ENCODE measurements at regions not wholly inside any gene's neighbourhood (a gene's known extent, or its start where the extent isn't known, plus 50 kb on each side); places are given as distances from the start of the nearest gene placed in this dataset.

GRCh38 chr15:66894986-66895780 lies 170.2 kb upstream of the SMAD3 start:
- no peak for TF ChIP-seq NFIC (IDR thresholded peaks at IDR 0.05)
- TF ChIP-seq TAF1 (IDR thresholded peaks at IDR 0.05; ENCODE audit: low read depth) = no peak
- no peak for TF ChIP-seq CEBPB (IDR thresholded peaks at IDR 0.05)
- TF ChIP-seq CREB1 (IDR thresholded peaks at IDR 0.05; ENCODE audit: low read depth) = no peak
- TF ChIP-seq FOXM1 (IDR thresholded peaks at IDR 0.05; ENCODE audit: borderline replicate concordance, low read depth) = no peak
- TF ChIP-seq RAD21 (IDR thresholded peaks at IDR 0.05; ENCODE audit: low read depth) = no peak

DNA sequence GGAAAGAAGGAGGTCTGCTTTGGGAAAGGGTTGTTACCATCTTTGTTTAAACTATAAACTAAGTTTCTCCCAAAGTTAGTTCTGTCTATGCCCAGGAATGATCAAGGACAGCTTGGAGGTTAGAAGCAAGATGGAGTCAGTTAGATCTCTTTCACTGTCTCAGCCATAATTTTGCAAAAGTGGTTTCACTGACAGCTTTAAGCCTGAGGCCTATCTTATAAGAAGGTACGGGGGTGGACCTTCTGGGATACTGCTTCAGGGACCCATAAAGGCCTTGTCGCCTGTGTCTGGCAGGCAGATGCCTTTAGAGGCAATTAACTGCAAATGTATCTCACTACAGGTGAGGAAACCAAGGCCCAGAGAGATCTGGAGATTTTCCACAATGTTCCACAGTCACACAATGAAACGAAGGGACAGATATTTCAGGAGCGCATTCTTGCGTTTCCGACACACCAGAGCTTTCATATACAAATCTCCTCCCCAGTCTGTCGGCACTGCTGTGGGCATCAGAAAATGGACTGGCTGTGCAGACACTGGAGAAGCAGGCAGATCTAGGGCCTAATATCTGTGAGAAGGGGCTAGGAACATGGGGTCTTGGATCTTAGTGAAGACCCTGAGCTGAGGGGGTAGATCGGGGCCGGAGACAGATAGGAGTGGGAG lies 169.5 kb upstream of the SMAD3 start:
- TF ChIP-seq ZBTB7A (IDR thresholded peaks at IDR 0.05; ENCODE audit: low read depth) = no peak
- TF ChIP-seq RAD21 (IDR thresholded peaks at IDR 0.05; ENCODE audit: low read depth) = no peak
- TF ChIP-seq EP300 (IDR thresholded peaks at IDR 0.05; ENCODE audit: borderline replicate concordance) = no peak
- no peak for TF ChIP-seq EGR1 (IDR thresholded peaks at IDR 0.05)
- TF ChIP-seq FOXM1 (IDR thresholded peaks at IDR 0.05; ENCODE audit: borderline replicate concordance, low read depth) = no peak
- TF ChIP-seq CEBPB (IDR thresholded peaks at IDR 0.05) = no peak

DNA sequence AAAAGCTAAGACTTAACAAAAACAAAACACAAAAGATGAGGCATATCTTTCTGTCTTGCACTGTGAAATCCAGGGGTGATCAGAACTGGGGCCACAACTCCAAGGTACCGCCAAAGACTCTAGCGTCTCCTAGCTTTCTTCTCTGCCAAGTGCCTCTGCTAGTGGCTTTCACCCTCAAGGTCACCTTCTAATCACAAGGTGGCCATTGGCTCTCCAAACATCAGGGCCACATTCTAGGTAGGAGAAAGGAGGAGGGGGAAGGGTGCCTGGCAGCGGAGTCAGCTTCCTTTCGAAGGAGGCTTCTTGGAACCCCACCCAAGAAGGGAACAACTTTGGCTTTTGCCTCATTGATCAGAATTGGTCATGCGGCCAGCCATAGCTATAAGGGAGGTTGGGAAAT lies 168.8 kb upstream of the SMAD3 start:
- no peak for TF ChIP-seq FOXM1 (IDR thresholded peaks at IDR 0.05; ENCODE audit: borderline replicate concordance, low read depth)
- TF ChIP-seq EGR1 (IDR thresholded peaks at IDR 0.05) = no peak
- no peak for TF ChIP-seq CREB1 (IDR thresholded peaks at IDR 0.05; ENCODE audit: low read depth)
- TF ChIP-seq CEBPB (IDR thresholded peaks at IDR 0.05) = no peak
- no peak for TF ChIP-seq TCF12 (IDR thresholded peaks at IDR 0.05; ENCODE audit: low read depth)
- no peak for TF ChIP-seq TEAD4 (IDR thresholded peaks at IDR 0.05)
- TF ChIP-seq YY1 (IDR thresholded peaks at IDR 0.05; ENCODE audit: low read depth) = no peak
- TF ChIP-seq, protein P1, sequence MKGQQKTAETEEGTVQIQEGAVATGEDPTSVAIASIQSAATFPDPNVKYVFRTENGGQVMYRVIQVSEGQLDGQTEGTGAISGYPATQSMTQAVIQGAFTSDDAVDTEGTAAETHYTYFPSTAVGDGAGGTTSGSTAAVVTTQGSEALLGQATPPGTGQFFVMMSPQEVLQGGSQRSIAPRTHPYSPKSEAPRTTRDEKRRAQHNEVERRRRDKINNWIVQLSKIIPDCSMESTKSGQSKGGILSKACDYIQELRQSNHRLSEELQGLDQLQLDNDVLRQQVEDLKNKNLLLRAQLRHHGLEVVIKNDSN (IDR thresholded peaks at IDR 0.05) = no peak
- TF ChIP-seq, protein P2, sequence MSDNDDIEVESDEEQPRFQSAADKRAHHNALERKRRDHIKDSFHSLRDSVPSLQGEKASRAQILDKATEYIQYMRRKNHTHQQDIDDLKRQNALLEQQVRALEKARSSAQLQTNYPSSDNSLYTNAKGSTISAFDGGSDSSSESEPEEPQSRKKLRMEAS (IDR thresholded peaks at IDR 0.05) = no peak
- TF ChIP-seq ZBTB7A (IDR thresholded peaks at IDR 0.05; ENCODE audit: low read depth) = no peak
- TF ChIP-seq EP300 (IDR thresholded peaks at IDR 0.05; ENCODE audit: borderline replicate concordance) = no peak
- no peak for TF ChIP-seq REST (IDR thresholded peaks at IDR 0.05; ENCODE audit: low read depth)
- no peak for TF ChIP-seq NFIC (IDR thresholded peaks at IDR 0.05)
- no peak for TF ChIP-seq RAD21 (IDR thresholded peaks at IDR 0.05; ENCODE audit: low read depth)
- TF ChIP-seq TAF1 (IDR thresholded peaks at IDR 0.05; ENCODE audit: low read depth) = no peak

- TF ChIP-seq EGR1 (IDR thresholded peaks at IDR 0.05) (no peak), RAD21 (IDR thresholded peaks at IDR 0.05; ENCODE audit: low read depth) (no peak), TEAD4 (IDR thresholded peaks at IDR 0.05) (no peak), TAF1 (IDR thresholded peaks at IDR 0.05; ENCODE audit: low read depth) (no peak), CREB1 (IDR thresholded peaks at IDR 0.05; ENCODE audit: low read depth) (no peak), FOXM1 (IDR thresholded peaks at IDR 0.05; ENCODE audit: borderline replicate concordance, low read depth) (no peak), TCF12 (IDR thresholded peaks at IDR 0.05; ENCODE audit: low read depth) (no peak)
Measured at GRCh38 chr15:66897416-66897815, 168.0 kb upstream of the SMAD3 start.

GRCh38 chr15:66897971-66898370 lies 167.4 kb upstream of the SMAD3 start:
- TF ChIP-seq TEAD4 (IDR thresholded peaks at IDR 0.05) (no peak), TAF1 (IDR thresholded peaks at IDR 0.05; ENCODE audit: low read depth) (no peak), EGR1 (IDR thresholded peaks at IDR 0.05) (no peak), REST (IDR thresholded peaks at IDR 0.05; ENCODE audit: low read depth) (no peak), TCF12 (IDR thresholded peaks at IDR 0.05; ENCODE audit: low read depth) (no peak), YY1 (IDR thresholded peaks at IDR 0.05; ENCODE audit: low read depth) (no peak), NFIC (IDR thresholded peaks at IDR 0.05) (no peak), FOXM1 (IDR thresholded peaks at IDR 0.05; ENCODE audit: borderline replicate concordance, low read depth) (no peak), CEBPB (IDR thresholded peaks at IDR 0.05) (no peak), RAD21 (IDR thresholded peaks at IDR 0.05; ENCODE audit: low read depth) (no peak), ZBTB7A (IDR thresholded peaks at IDR 0.05; ENCODE audit: low read depth) (no peak)
- TF ChIP-seq, protein P1 (IDR thresholded peaks at IDR 0.05) = no peak
- TF ChIP-seq, protein P2 (IDR thresholded peaks at IDR 0.05) = no peak
